ENCODE measurements at regions not wholly inside any gene's neighbourhood (a gene's known extent, or its start where the extent isn't known, plus 50 kb on each side); places are given as distances from the start of the nearest gene placed in this dataset.

DNA sequence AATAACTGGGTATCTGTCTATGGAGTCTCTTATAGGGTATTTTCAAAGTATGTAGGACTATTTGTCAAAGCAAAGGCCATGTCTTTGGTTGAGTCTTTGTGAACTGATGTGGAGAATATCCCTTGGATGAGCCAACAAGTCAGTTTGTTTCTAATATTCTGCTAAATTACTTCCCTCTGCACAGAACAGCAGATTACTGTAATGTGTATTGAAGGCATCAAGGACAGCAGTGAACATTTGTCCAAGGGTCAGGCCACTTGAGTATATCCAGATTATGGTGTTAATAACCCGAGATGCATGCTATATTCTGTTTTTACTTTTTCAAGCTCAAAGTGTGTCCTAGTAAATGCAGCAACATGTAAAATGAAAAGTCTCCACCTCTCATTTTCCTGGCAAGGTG is 144.2 kb upstream of the GLI3 start:
- H3K9me3 ChIP-seq (ENCODE audit: insufficient read depth in 2 of 2, low read depth in 1 of 2, low read length in 1 of 2) = no peaks in the 10 kb centered on the region
- no peak overlapping the region for H3K4me2 ChIP-seq (ENCODE audit: insufficient read depth in 1 of 2, low read depth in 2 of 2, low read length in 2 of 2)
- H2BK120ac ChIP-seq (replicated peaks; ENCODE audit: low read depth, low read length) = no peak overlapping the region
- no peak overlapping the region for H3K14ac ChIP-seq (ENCODE audit: insufficient read length)
- no peak overlapping the region for H3K9ac ChIP-seq (replicated peaks in 1 of 4; ENCODE audit: extremely low read depth in 1 of 4, low read depth in 3 of 4, low read length in 3 of 4)
- no peaks in the 10 kb centered on the region for H3K79me2 ChIP-seq (ENCODE audit: control insufficient read depth in 1 of 2, insufficient read depth in 2 of 2, low read length in 2 of 2)
- H3K23me2 ChIP-seq (ENCODE audit: low read depth, low read length) = no peaks in the 10 kb centered on the region
- ChIA-PET CTCF (ENCODE audit: partially characterized antibody) (interaction anchor here (0.8 kb wide), 1 partner anchor 99 kb away, joined by 4 read pairs; no protein-coding TSS in a partner anchor), POLR2A (ENCODE audit: partially characterized antibody) (no interaction called here)
- no peak overlapping the region for H2BK5ac ChIP-seq (ENCODE audit: low read depth, low read length)
- no peak overlapping the region for H2AK5ac ChIP-seq (ENCODE audit: low read depth, low read length)
- DNase-seq (ENCODE audit: low read depth in 1 of 2, low spot score in 2 of 2) (no peak), FAIRE-seq (no peak)
- no peak overlapping the region for H3K4me3 ChIP-seq (ENCODE audit: extremely low read depth in 1 of 4, insufficient read depth in 2 of 4, low read depth in 3 of 4, low read length in 4 of 4)
- H3K18ac ChIP-seq (ENCODE audit: extremely low read depth, low read length) = no peak overlapping the region
- H3K23ac ChIP-seq (ENCODE audit: insufficient read length) = no peak overlapping the region
- no peaks in the 10 kb centered on the region for H3K79me1 ChIP-seq (ENCODE audit: low read depth, low read length)
- H4K8ac ChIP-seq (ENCODE audit: extremely low read depth, insufficient read depth, low read length) = no peak overlapping the region
- H2AFZ ChIP-seq (ENCODE audit: low read length) = no peak overlapping the region
- no peaks in the 10 kb centered on the region for H3K4me1 ChIP-seq (replicated peaks in 1 of 4; ENCODE audit: control insufficient read depth in 3 of 4, insufficient read depth in 4 of 4, low read length in 3 of 4)
- H4K20me1 ChIP-seq (replicated peaks in 1 of 2; ENCODE audit: control insufficient read depth in 1 of 2, insufficient read depth in 2 of 2, low read length in 2 of 2) = no peaks in the 10 kb centered on the region
- WGBS, 2 experiments (ENCODE audit: extremely low coverage in 1 of 2, insufficient coverage in 1 of 2, insufficient read length in 1 of 2, insufficient replicate concordance in 2 of 2, low coverage in 1 of 2, low lambda C conversion rate in 2 of 2, missing lambda C conversion rate in 1 of 2) = 93% methylated on average over 1 of the region's 1 CpG; no CpG with 5 or more reads in 1 of the 2 experiments
- no peak overlapping the region for H4K91ac ChIP-seq (replicated peaks; ENCODE audit: insufficient read length, low read length)
- H3K27me3 ChIP-seq (replicated peaks in 1 of 4; ENCODE audit: control insufficient read depth in 3 of 4, extremely low read depth in 1 of 4, insufficient read depth in 3 of 4, low read length in 3 of 4) = no peaks in the 10 kb centered on the region
- H3K4ac ChIP-seq (replicated peaks; ENCODE audit: insufficient read length, low read depth, low read length) = no peak overlapping the region
- no peak overlapping the region for H4K5ac ChIP-seq (ENCODE audit: insufficient read length, low read depth, low read length)
- H2BK20ac ChIP-seq (ENCODE audit: low read length) = no peak overlapping the region
- H2BK12ac ChIP-seq (ENCODE audit: low read depth, low read length) = no peak overlapping the region
- no peak overlapping the region for H3K56ac ChIP-seq (replicated peaks; ENCODE audit: insufficient read length, low read depth, low read length)
- no peaks in the 10 kb centered on the region for H3K36me3 ChIP-seq (ENCODE audit: control insufficient read depth in 2 of 4, insufficient read depth in 4 of 4, low read length in 3 of 4)
- no peak overlapping the region for H3K27ac ChIP-seq (ENCODE audit: low read depth, low read length)
- H2BK15ac ChIP-seq (ENCODE audit: low read length) = no peak overlapping the region
- TF ChIP-seq RBBP5 (IDR thresholded peaks at IDR 0.05; ENCODE audit: borderline replicate concordance, low read depth, low read length) = no peak
- TF ChIP-seq GABPA (IDR thresholded peaks at IDR 0.05; ENCODE audit: borderline replicate concordance, insufficient read depth, low read length) = no peak
- TF ChIP-seq CTBP2 (IDR thresholded peaks at IDR 0.05; ENCODE audit: borderline replicate concordance, insufficient read depth, insufficient read length, low read length) = no peak
- no peak for TF ChIP-seq JUND (IDR thresholded peaks at IDR 0.05; ENCODE audit: low read length)
- TF ChIP-seq SIRT6 (IDR thresholded peaks at IDR 0.05; ENCODE audit: low read length) = no peak
- TF ChIP-seq EGR1 (IDR thresholded peaks at IDR 0.05; ENCODE audit: borderline replicate concordance, low read depth, low read length) = no peak
- no peak for TF ChIP-seq SP4 (IDR thresholded peaks at IDR 0.05; ENCODE audit: low read length)
- no peak for TF ChIP-seq EP300 (IDR thresholded peaks at IDR 0.05; ENCODE audit: borderline replicate concordance in 1 of 2, low read depth in 2 of 2, low read length in 2 of 2)
- TF ChIP-seq NRF1 (IDR thresholded peaks at IDR 0.05; ENCODE audit: low read depth, low read length) = no peak
- no peak for TF ChIP-seq HDAC2 (IDR thresholded peaks at IDR 0.05; ENCODE audit: borderline replicate concordance in 1 of 2, low read depth in 2 of 2, low read length in 2 of 2)
- no peak for TF ChIP-seq SUZ12 (IDR thresholded peaks at IDR 0.05; ENCODE audit: low read length)
- no peak for TF ChIP-seq CBX5 (IDR thresholded peaks at IDR 0.05; ENCODE audit: low read depth, low read length)
- no peak for TF ChIP-seq RXRA (IDR thresholded peaks at IDR 0.05; ENCODE audit: insufficient read depth, low read depth, low read length)
- no peak for TF ChIP-seq CHD2 (IDR thresholded peaks at IDR 0.05; ENCODE audit: low read length)
- no peak for TF ChIP-seq POU5F1 (IDR thresholded peaks at IDR 0.05; ENCODE audit: low read depth, low read length)

All from H1 (cell line).